ENCODE measurements at regions not wholly inside any gene's neighbourhood (a gene's known extent, or its start where the extent isn't known, plus 50 kb on each side); places are given as distances from the start of the nearest gene placed in this dataset.

- TF ChIP-seq CTCF (IDR thresholded peaks at IDR 0.05; ENCODE audit: low read length, missing control alignments): no peak
- DNase-seq (ENCODE audit: low read depth): no peak
- H3K4me3 ChIP-seq (replicated peaks; ENCODE audit: low read depth, low read length): no peak overlapping the region
Observed at GRCh38 chr6:134719286-134719685, 230.6 kb downstream of the ALDH8A1 start.

- TF ChIP-seq CTCF (IDR thresholded peaks at IDR 0.05; ENCODE audit: low read length, missing control alignments): no peak
- peak; percentile 40 for DNase-seq (ENCODE audit: low read depth)
Observed at GRCh38 chr6:134714679-134715078, 235.2 kb downstream of the ALDH8A1 start.

GRCh38 chr6:134714113-134714512 lies 235.8 kb downstream of the ALDH8A1 start:
- DNase-seq (ENCODE audit: low read depth): no peak
- no peak overlapping the region for H3K4me3 ChIP-seq (replicated peaks; ENCODE audit: low read depth, low read length)
- no peak for TF ChIP-seq CTCF (IDR thresholded peaks at IDR 0.05; ENCODE audit: low read length, missing control alignments)

More at GRCh38 chr6:134714679-134715078, 235.2 kb downstream of the ALDH8A1 start:
- no peak overlapping the region for H3K4me3 ChIP-seq (replicated peaks; ENCODE audit: low read depth, low read length)

GRCh38 chr6:134712311-134712710 lies 237.6 kb downstream of the ALDH8A1 start:
- DNase-seq (ENCODE audit: low read depth): no peak
- no peak overlapping the region for H3K4me3 ChIP-seq (replicated peaks; ENCODE audit: low read depth, low read length)

GRCh38 chr6:134708079-134708478 lies 241.8 kb downstream of the ALDH8A1 start:
- H3K4me3 ChIP-seq (replicated peaks; ENCODE audit: low read depth, low read length): no peak overlapping the region
- no peak for TF ChIP-seq CTCF (IDR thresholded peaks at IDR 0.05; ENCODE audit: low read length, missing control alignments)
- peak; percentile 42 for DNase-seq (ENCODE audit: low read depth)

More at GRCh38 chr6:134712311-134712710, 237.6 kb downstream of the ALDH8A1 start:
- TF ChIP-seq CTCF (IDR thresholded peaks at IDR 0.05; ENCODE audit: low read length, missing control alignments): no peak

- no peak for TF ChIP-seq CTCF (IDR thresholded peaks at IDR 0.05; ENCODE audit: low read length, missing control alignments)
- H3K4me3 ChIP-seq (replicated peaks; ENCODE audit: low read depth, low read length): no peak overlapping the region
- peak; percentile 74 for DNase-seq (ENCODE audit: low read depth)
Observed at GRCh38 chr6:134707342-134708031, 242.4 kb downstream of the ALDH8A1 start.

GRCh38 chr6:134706806-134707205 lies 243.1 kb downstream of the ALDH8A1 start:
- peak; percentile 18 for DNase-seq (ENCODE audit: low read depth)
- TF ChIP-seq CTCF (IDR thresholded peaks at IDR 0.05; ENCODE audit: low read length, missing control alignments): no peak
- no peak overlapping the region for H3K4me3 ChIP-seq (replicated peaks; ENCODE audit: low read depth, low read length)
